ENCODE measurements at regions not wholly inside any gene's neighbourhood (a gene's known extent, or its start where the extent isn't known, plus 50 kb on each side); places are given as distances from the start of the nearest gene placed in this dataset.

GRCh38 chr2:111697560-111697959, 186.4 kb downstream of the ANAPC1 start:
- TF ChIP-seq CTCF (conservative IDR thresholded peaks at IDR 0.05; ENCODE audit: control insufficient read depth, insufficient read depth, low read depth, low read length) = no peak
- no peak overlapping the region for H3K4me3 ChIP-seq (ENCODE audit: control insufficient read depth, low read depth, low read length)
- DNase-seq (ENCODE audit: low read depth) = no peak

GRCh38 chr2:111698089-111698488, 185.9 kb downstream of the ANAPC1 start:
- TF ChIP-seq CTCF (conservative IDR thresholded peaks at IDR 0.05; ENCODE audit: control insufficient read depth, insufficient read depth, low read depth, low read length) = no peak
- no peak for DNase-seq (ENCODE audit: low read depth)

GRCh38 chr2:111698743-111699554, 185.0 kb downstream of the ANAPC1 start:
- DNase-seq (ENCODE audit: low read depth) = peak; percentile 100
- TF ChIP-seq CTCF (conservative IDR thresholded peaks at IDR 0.05; ENCODE audit: control insufficient read depth, insufficient read depth, low read depth, low read length) = peak; percentile 54
- no peak overlapping the region for H3K4me3 ChIP-seq (ENCODE audit: control insufficient read depth, low read depth, low read length)

More at GRCh38 chr2:111698089-111698488, 185.9 kb downstream of the ANAPC1 start:
- H3K4me3 ChIP-seq (ENCODE audit: control insufficient read depth, low read depth, low read length) = no peak overlapping the region

DNA sequence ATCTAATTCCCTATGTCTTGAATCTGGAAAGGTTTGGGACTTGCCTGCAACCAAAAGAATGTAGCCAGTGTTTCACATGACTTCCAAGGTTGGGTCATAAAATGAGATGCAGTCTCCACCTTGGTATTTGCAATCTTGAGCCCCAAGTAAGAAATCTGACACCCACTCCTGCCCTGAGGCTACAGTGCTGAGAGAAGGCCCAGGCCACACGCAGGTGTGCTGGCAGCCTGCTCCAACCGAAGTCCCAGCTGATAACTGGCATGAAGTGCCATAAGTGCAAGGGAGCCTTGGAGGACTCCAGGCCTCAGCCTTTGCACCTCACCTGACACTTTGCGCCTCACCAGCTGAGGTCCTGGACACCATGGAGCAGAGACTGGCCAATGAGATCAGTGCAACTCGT, 182.7 kb downstream of the ANAPC1 start:
- H3K4me3 ChIP-seq (ENCODE audit: control insufficient read depth, low read depth, low read length) = no peak overlapping the region
- DNase-seq (ENCODE audit: low read depth) = no peak
- no peak for TF ChIP-seq CTCF (conservative IDR thresholded peaks at IDR 0.05; ENCODE audit: control insufficient read depth, insufficient read depth, low read depth, low read length)

GRCh38 chr2:111701798-111702118, 182.2 kb downstream of the ANAPC1 start:
- no peak for TF ChIP-seq CTCF (conservative IDR thresholded peaks at IDR 0.05; ENCODE audit: control insufficient read depth, insufficient read depth, low read depth, low read length)
- no peak for DNase-seq (ENCODE audit: low read depth)
- H3K4me3 ChIP-seq (ENCODE audit: control insufficient read depth, low read depth, low read length) = no peak overlapping the region

DNA sequence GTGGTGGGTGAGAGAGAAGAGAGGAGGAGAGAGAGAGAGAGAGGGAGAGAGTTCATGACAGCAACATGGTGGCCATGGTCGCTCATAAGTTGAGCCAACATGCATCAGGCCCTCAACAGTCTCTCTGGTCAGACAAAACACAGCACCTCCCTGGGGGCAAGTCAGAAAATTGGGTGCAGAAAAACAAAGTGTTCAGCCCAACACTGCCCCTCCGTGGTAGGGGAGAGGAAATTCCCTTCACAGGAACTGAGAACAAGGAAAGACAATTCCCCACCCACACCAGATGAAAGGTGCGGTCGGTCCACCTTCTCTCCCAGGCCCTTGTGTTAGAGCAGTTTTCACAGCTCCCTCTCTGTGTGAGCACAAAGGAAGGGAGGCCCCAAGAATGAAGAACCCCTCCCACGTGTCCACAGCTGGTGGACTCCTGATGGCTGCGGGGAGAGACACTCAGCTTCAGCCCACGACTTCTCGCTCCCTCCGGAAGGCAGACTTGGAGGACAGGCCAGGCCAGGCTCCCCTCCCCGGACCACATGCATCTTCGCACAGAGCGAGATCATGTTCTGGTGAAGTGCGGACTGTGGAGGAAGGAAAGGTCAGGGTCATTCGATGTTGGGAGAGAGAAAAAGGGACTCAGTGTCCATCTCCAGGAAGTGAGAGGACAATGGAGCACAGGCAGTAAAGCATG, 181.7 kb downstream of the ANAPC1 start:
- TF ChIP-seq CTCF (conservative IDR thresholded peaks at IDR 0.05; ENCODE audit: control insufficient read depth, insufficient read depth, low read depth, low read length) = peak; percentile 78
- no peak overlapping the region for H3K4me3 ChIP-seq (ENCODE audit: control insufficient read depth, low read depth, low read length)
- peak; percentile 77 for DNase-seq (ENCODE audit: low read depth)

Measured in fibroblast of mammary gland (primary cell).